Fibroblast of pulmonary artery (primary cell): ENCODE measurements at regions not wholly inside any gene's neighbourhood (a gene's known extent, or its start where the extent isn't known, plus 50 kb on each side); places are given as distances from the start of the nearest gene placed in this dataset.

ENCODE experiments used
- DNase-seq: peaks from one replicate; pipeline ENCODE4 v3.0.0-alpha.2; 2010; ENCODE audit warnings: low read depth
- H3K4me3 ChIP-seq: replicated peaks from 2 replicates; pipeline ENCODE4 v1.5.1; 2011; ENCODE audit warnings: low read depth, mild to moderate bottlenecking, control low read depth, low read length, moderate library complexity
- TF ChIP-seq, protein P1 (sequence below): IDR thresholded peaks from 2 replicates; pipeline ENCODE4 v1.5.1; 2011; ENCODE audit warnings: mild to moderate bottlenecking, control low read depth, low read length, inconsistent platforms; ENCODE audit errors: missing control alignments

DNA sequence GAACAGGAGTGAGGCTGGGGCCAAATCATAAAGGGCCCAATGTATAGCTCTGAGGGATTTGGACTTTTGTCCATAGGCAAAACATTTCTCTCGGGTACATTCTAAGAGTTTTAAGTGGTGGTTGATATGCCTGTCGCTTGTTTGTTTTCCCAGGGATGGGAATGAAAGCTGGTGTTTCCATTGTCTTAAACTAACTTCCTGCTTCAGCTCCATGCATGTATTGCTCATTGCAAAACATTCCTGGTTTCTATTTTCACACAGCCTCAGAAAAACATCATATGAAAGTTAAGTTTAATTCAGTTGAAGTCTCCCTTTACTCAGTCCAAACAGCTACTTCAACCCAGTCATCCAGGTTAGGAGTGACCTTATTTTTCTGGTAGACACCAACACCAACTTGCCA is 235.0 kb downstream of the ACTL7B start:
- TF ChIP-seq, protein P1, sequence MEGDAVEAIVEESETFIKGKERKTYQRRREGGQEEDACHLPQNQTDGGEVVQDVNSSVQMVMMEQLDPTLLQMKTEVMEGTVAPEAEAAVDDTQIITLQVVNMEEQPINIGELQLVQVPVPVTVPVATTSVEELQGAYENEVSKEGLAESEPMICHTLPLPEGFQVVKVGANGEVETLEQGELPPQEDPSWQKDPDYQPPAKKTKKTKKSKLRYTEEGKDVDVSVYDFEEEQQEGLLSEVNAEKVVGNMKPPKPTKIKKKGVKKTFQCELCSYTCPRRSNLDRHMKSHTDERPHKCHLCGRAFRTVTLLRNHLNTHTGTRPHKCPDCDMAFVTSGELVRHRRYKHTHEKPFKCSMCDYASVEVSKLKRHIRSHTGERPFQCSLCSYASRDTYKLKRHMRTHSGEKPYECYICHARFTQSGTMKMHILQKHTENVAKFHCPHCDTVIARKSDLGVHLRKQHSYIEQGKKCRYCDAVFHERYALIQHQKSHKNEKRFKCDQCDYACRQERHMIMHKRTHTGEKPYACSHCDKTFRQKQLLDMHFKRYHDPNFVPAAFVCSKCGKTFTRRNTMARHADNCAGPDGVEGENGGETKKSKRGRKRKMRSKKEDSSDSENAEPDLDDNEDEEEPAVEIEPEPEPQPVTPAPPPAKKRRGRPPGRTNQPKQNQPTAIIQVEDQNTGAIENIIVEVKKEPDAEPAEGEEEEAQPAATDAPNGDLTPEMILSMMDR, result no peak
- DNase-seq, result peak; percentile 51
- no peak overlapping the region for H3K4me3 ChIP-seq

DNA sequence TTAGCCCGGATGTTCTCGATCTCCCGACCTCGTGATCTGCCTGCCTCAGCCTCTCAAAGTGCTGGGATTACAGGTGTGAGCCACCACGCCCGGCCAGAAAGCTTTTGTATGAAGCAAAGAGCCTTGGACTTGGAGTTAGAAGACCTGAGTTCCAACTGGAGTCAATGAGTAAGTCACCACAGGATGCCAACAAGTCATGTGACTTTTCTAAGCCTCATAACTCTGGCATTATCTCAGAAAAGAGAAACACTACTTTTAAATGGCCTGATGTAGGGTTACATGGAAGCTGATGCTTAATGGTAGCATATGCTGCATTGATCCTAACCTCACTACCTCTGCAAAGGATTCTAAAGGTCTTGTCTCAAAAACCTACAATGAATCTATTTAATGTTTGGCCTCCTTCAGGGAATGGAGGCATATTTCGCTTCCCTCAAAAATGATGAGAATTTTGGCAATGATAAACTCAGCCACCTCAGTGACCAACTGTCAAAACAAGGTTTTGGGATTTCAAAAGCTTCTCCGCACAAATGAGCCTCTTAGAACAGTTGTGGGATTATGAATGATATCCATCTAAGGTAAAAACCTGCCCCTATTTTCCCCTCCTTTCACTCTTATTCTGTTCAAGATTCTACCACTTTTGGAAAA is 236.8 kb downstream of the ACTL7B start:
- H3K4me3 ChIP-seq, result no peak overlapping the region
- TF ChIP-seq, protein P1, result no peak
- no peak for DNase-seq

DNA sequence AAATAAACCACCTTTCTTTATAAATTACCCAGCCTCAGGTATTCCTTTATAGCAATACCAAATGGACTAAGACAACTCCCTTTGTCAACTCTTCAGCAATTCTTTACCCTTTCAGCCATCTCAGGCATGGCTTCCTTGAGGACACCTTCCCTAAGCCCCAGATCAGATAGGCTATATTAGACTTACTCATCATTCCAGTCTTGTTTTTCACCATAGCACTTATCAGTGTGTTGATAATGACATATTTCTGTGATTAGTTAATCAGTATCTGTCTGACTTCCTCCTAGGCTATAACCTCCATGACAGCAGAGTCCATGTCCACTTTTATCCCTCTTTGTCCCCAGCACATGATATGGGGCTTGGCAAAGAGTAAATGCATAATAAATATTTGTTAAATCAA is 238.1 kb downstream of the ACTL7B start:
- DNase-seq, result no peak
- TF ChIP-seq, protein P1, result no peak
- H3K4me3 ChIP-seq, result no peak overlapping the region

DNA sequence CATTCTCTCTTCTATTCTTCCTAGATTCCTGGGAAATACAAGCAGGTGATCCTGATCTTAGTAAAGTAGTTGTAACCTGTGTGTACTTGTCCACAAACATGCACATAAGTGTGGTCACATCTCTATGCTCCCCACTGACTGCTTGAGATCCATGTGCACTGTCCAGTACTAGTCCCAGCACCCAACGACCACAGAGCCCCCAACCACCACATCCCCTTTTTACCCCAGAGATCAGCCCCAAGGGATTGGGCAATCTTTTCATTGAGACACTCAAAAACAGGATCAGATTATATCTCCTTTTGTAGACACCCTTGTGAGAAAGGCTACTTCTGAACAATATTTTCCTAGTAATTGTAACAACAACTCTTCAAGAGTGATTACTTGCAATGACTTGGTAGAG is 240.6 kb downstream of the ACTL7B start:
- TF ChIP-seq, protein P1, result no peak
- no peak overlapping the region for H3K4me3 ChIP-seq
- DNase-seq, result no peak

DNA sequence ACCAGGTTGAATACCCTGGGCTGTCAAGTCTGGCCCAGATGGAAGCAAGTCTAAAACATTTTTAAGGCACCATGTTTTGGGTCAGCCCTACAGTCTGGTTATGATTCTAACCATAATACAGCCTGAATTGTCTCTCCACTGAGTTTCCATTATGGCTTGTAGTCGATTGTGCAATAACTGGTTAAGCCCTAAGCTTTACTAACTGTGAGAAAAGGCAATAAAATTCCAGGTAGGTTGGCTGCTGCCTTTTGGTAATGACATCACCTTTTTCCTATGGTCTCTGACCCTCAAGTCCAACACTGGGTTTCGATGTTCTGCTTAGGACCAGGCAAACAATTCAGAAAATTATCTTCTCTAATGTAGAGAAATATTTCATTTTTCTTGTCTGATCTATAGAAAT is 243.3 kb downstream of the ACTL7B start:
- no peak for DNase-seq
- TF ChIP-seq, protein P1, result no peak
- no peak overlapping the region for H3K4me3 ChIP-seq

DNA sequence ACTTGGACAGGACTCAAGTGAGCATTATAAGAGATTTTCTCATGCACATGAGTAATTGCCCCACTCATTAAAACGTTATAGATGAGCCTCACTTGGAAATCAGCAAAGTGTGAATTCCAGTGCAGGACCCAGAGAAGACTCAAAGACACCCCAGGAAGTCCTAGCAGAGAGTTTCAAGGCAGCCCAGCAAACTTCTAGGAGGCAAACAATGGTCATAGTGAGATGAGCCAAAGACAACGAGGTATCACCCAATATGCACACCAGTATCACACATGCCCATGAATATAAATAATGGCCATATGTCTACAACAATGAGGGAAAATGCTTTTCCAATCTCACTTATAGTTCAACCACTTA is 245.9 kb downstream of the ACTL7B start:
- no peak for DNase-seq
- TF ChIP-seq, protein P1, result no peak
- H3K4me3 ChIP-seq, result no peak overlapping the region

DNA sequence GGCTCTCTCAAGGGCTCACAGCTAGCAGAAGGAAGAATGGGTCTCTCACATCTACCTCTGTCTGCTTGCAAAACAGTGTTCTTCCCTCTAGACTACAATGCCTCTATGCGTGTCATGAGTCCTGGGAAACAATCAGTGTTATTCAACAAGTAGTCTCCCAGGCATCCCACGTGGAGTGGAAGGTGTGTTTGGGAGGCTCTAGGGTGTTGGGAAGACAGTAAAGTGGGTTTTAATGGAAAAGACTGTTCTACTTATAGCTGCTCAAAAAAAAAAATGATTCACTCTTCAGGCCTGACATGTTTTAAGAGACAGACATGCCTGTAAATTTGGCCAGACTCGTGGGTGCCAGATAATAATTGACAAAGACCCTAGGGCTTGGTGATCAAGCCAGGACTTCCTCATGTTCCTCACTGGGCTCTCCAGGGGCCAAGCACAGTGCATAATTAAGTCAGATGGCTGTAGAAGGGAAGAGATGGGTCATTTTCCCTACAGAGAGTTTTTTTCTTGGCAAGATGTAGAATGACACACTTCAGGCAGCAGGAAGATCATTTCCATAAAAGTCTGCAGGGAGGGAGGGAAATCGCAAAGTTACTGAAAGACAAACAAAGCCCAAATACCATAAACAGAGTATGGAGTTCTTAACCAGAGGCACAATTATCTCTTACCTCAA is 246.4 kb downstream of the ACTL7B start:
- H3K4me3 ChIP-seq, result no peak overlapping the region
- DNase-seq, result no peak
- TF ChIP-seq, protein P1, result no peak
